Endothelial cell of umbilical vein (primary cell): ENCODE measurements at regions not wholly inside any gene's neighbourhood (a gene's known extent, or its start where the extent isn't known, plus 50 kb on each side); places are given as distances from the start of the nearest gene placed in this dataset.

Source experiments
- BruUV-seq: library from RNA; stranded (reverse); fragments of 400-500 nt; replicated peaks from 2 replicates; lab custom pipeline; 2021; lab: Mats Ljungman, UMichigan
- CTCF ChIA-PET: fragments of 300-600, 350-600 bp; sonication (Branson Sonifier 250); formaldehyde crosslinking; loops from one replicate; lab custom pipeline; 2021; ENCODE audit warnings: antibody characterized with exemption, inconsistent platforms; lab: Charles Lee
- POLR2A ChIA-PET: fragments of 300-600, 350-600 bp; sonication (Branson Sonifier 250); formaldehyde crosslinking; loops from one replicate; lab custom pipeline; 2021; ENCODE audit warnings: antibody characterized with exemption, inconsistent platforms; lab: Charles Lee
- DNase-seq: peaks from one replicate; pipeline ENCODE4 v3.0.0-alpha.2; 2011; ENCODE audit warnings: low read depth, low spot score
- FAIRE-seq: peaks from 2 replicates; lab custom pipeline; 2011; peaks lifted over from hg19 to GRCh38; lab: Jason Lieb, UNC
- H2AFZ ChIP-seq: 2 replicates; pipeline ENCODE4 v1.6.0; 2012; ENCODE audit warnings: low read depth, low read length, control low read depth, inconsistent platforms
- H3K27ac ChIP-seq: 2 replicates; pipeline ENCODE4 v1.5.1; 2011; ENCODE audit warnings: low read depth, mild to moderate bottlenecking, control low read depth, low read length, moderate library complexity; ENCODE audit not compliant: insufficient read depth
- H3K27me3 ChIP-seq, 2 experiments: 2 replicates each; pipeline versions ENCODE4 v1.6.0 to v1.6.1; 2011; ENCODE audit warnings: low read length in 2 of 2, mixed read lengths in 1 of 2; ENCODE audit not compliant: control insufficient read depth in 2 of 2, insufficient read depth in 2 of 2
- H3K36me3 ChIP-seq, 2 experiments: 2 replicates in 1 of 2; 3 replicates in 1 of 2; pipeline ENCODE4 v1.5.1; 2011; ENCODE audit warnings: low read length in 2 of 2, mild to moderate bottlenecking in 1 of 2, moderate library complexity in 1 of 2; ENCODE audit not compliant: control insufficient read depth in 2 of 2, insufficient read depth in 2 of 2; ENCODE audit errors: extremely low read depth in 1 of 2
- H3K4me1 ChIP-seq: 3 replicates; pipeline ENCODE4 v1.5.1; 2011; ENCODE audit warnings: mild to moderate bottlenecking, low read length; ENCODE audit not compliant: control insufficient read depth, insufficient read depth; ENCODE audit errors: extremely low read depth
- H3K4me2 ChIP-seq: 2 replicates; pipeline ENCODE4 v1.6.1; 2011; ENCODE audit warnings: low read length, control low read depth, mixed read lengths; ENCODE audit not compliant: insufficient read depth
- H3K4me3 ChIP-seq, 3 experiments: fragments of 200-600 bp in 1 of 3; sonication (generic), shearing (Covaris generic) in 1 of 3; replicated peaks in 1 of 3; 2 replicates each; pipeline ENCODE4 v1.5.1; 2011 to 2016; ENCODE audit warnings: control low read depth in 3 of 3, low read length in 3 of 3, mild to moderate bottlenecking in 2 of 3, inconsistent platforms in 1 of 3, low read depth in 1 of 3, moderate library complexity in 1 of 3; ENCODE audit not compliant: insufficient read depth in 1 of 3
- H3K79me2 ChIP-seq: 2 replicates; pipeline ENCODE4 v1.6.0; 2012; ENCODE audit warnings: low read length, inconsistent platforms; ENCODE audit not compliant: control insufficient read depth, insufficient read depth
- H3K9ac ChIP-seq: replicated peaks from 2 replicates; pipeline ENCODE3; 2011; ENCODE audit warnings: low read length, control low read depth; ENCODE audit not compliant: insufficient read depth; ENCODE audit errors: extremely low read depth
- H3K9me1 ChIP-seq: replicated peaks from 3 replicates; pipeline ENCODE4 v1.6.0; 2011; ENCODE audit warnings: mild to moderate bottlenecking, low read length; ENCODE audit not compliant: control insufficient read depth, insufficient read depth; ENCODE audit errors: extremely low read depth
- H3K9me3 ChIP-seq: replicated peaks from 2 replicates; pipeline ENCODE4 v1.5.1; 2012; ENCODE audit warnings: low read length, inconsistent platforms; ENCODE audit not compliant: control insufficient read depth, insufficient read depth
- H4K20me1 ChIP-seq: replicated peaks from 2 replicates; pipeline ENCODE3; 2011; ENCODE audit warnings: mild to moderate bottlenecking, low read length; ENCODE audit not compliant: control insufficient read depth, insufficient read depth; ENCODE audit errors: extremely low read depth
- FOS ChIP-seq: IDR thresholded peaks from 2 replicates; pipeline ENCODE4 v1.6.1; 2011; ENCODE audit warnings: mild to moderate bottlenecking, low read length, moderate library complexity, borderline replicate concordance; ENCODE audit not compliant: insufficient read depth
- GATA2 ChIP-seq: IDR thresholded peaks from 2 replicates; pipeline ENCODE4 v1.7.0; 2011; ENCODE audit warnings: low read depth, mild to moderate bottlenecking, moderate library complexity, mixed read lengths, low read length; ENCODE audit not compliant: insufficient read length, insufficient read depth
- JUN ChIP-seq: IDR thresholded peaks from 2 replicates; pipeline ENCODE4 v1.6.1; 2011; ENCODE audit warnings: borderline replicate concordance, low read depth; ENCODE audit not compliant: insufficient read length, insufficient read depth
- POLR2AphosphoS5 ChIP-seq: IDR thresholded peaks from 2 replicates; pipeline ENCODE4 v1.6.1; 2012; ENCODE audit warnings: low read depth, mild to moderate bottlenecking, control low read depth, low read length, moderate library complexity; ENCODE audit not compliant: insufficient read depth
- dilution Hi-C: fragments of 300-500 bp; cut with MboI; formaldehyde crosslinking; loops from one replicate; pipeline ENCODE4 v1.15.0; 2019; ENCODE audit warnings: low sequenced_read_pairs; ENCODE audit not compliant: extremely low pct_ligation_motif_present
- intact Hi-C: fragments of 100-400 bp; cut with micrococcal nuclease; formaldehyde crosslinking; loops from one replicate; pipeline ENCODE4 v1.10.0; 2022
- TF ChIP-seq, protein P1 (sequence below), 2 donors: IDR thresholded peaks; 1 replicate in 1 of 2; 2 replicates in 1 of 2; pipeline ENCODE4 v1.5.1; 2011; ENCODE audit warnings: low read length in 2 of 2, mild to moderate bottlenecking in 2 of 2, moderate library complexity in 2 of 2, control low read depth in 1 of 2, inconsistent platforms in 1 of 2, low read depth in 1 of 2; ENCODE audit not compliant: insufficient read depth in 1 of 2; ENCODE audit errors: extremely low read depth in 1 of 2

- peak; percentile 58 for DNase-seq
- dilution Hi-C loops: no loop called here
- Histone ChIP-seq H4K20me1 (no peaks in the 10 kb centered on the region), H3K4me1 (peaks cover 33% of the 10 kb centered on the region), H3K79me2 (no peaks in the 10 kb centered on the region), H3K9me3 (no peaks in the 10 kb centered on the region), H3K9ac (no peak overlapping the region), H2AFZ (no peak overlapping the region), H3K36me3 (no peaks in the 10 kb centered on the region), H3K4me3 (no peak overlapping the region), H3K27me3 (no peaks in the 10 kb centered on the region), H3K9me1 (no peaks in the 10 kb centered on the region), H3K27ac (peak overlapping the region; percentile 37), H3K4me2 (peak overlapping the region; percentile 51)
- POLR2A ChIA-PET: no interaction called here
- CTCF ChIA-PET: interaction anchor here (0.7 to 1.9 kb wide), 5 partner anchors 17 to 237 kb away, joined by 3 to 8 read pairs (median 3); no protein-coding TSS in a partner anchor
- FAIRE-seq: no peak
- TF ChIP-seq JUN (peak; percentile 29), POLR2AphosphoS5 (no peak), FOS (peak; percentile 76), GATA2 (peak; percentile 29)
- no TSS peak for BruUV-seq
- intact Hi-C loops: no loop called here
These were observed 55.1 kb upstream of the MAP4K3 start for GRCh38 chr2:39492095-39492590.

DNA sequence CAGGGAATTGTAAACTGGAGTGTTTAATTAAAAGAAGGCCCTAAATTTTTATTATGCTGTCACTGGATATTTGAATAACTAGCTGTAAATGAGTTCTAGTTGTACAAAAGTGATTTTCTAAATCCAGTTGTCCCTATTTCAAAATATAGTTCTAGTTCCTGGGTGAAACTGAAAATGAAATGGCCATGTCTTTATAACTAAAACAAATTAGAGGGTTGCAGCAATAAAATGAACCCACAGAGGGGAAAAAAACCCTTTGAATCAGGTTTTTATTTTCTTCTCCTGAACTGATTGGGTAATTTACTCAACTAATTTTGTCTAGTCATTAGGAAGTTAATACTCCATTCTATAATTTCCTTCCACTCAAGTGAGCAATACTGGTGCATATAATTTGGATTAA is 55.6 kb upstream of the MAP4K3 start:
- ChIA-PET POLR2A (no interaction called here), CTCF (interaction anchor here (0.7 to 1.9 kb wide), 4 partner anchors 16 to 112 kb away, joined by 3 to 8 read pairs (median 3); no protein-coding TSS in a partner anchor)
- TF ChIP-seq, protein P1, sequence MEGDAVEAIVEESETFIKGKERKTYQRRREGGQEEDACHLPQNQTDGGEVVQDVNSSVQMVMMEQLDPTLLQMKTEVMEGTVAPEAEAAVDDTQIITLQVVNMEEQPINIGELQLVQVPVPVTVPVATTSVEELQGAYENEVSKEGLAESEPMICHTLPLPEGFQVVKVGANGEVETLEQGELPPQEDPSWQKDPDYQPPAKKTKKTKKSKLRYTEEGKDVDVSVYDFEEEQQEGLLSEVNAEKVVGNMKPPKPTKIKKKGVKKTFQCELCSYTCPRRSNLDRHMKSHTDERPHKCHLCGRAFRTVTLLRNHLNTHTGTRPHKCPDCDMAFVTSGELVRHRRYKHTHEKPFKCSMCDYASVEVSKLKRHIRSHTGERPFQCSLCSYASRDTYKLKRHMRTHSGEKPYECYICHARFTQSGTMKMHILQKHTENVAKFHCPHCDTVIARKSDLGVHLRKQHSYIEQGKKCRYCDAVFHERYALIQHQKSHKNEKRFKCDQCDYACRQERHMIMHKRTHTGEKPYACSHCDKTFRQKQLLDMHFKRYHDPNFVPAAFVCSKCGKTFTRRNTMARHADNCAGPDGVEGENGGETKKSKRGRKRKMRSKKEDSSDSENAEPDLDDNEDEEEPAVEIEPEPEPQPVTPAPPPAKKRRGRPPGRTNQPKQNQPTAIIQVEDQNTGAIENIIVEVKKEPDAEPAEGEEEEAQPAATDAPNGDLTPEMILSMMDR (IDR thresholded peaks at IDR 0.05; ENCODE audit: extremely low read depth in 1 of 2, insufficient read depth in 1 of 2, low read depth in 1 of 2, low read length in 2 of 2): no peak
- Histone ChIP-seq H4K20me1 (no peaks in the 10 kb centered on the region), H3K79me2 (no peaks in the 10 kb centered on the region), H3K4me2 (no peak overlapping the region), H2AFZ (no peak overlapping the region), H3K9me3 (no peaks in the 10 kb centered on the region), H3K27ac (peak overlapping the region; percentile 37), H3K36me3 (no peaks in the 10 kb centered on the region), H3K9me1 (no peaks in the 10 kb centered on the region), H3K27me3 (no peaks in the 10 kb centered on the region), H3K9ac (no peak overlapping the region), H3K4me3 (no peak overlapping the region), H3K4me1 (peaks cover 29% of the 10 kb centered on the region)
- dilution Hi-C loops: no loop called here
- FAIRE-seq (no peak), DNase-seq (no peak)
- BruUV-seq: no TSS peak
- intact Hi-C loops: no loop called here
